ENCODE measurements at regions not wholly inside any gene's neighbourhood (a gene's known extent, or its start where the extent isn't known, plus 50 kb on each side); places are given as distances from the start of the nearest gene placed in this dataset.

- no peak overlapping the region for H3K27ac ChIP-seq
- H3K4me1 ChIP-seq = peaks cover 0 to 7% (median 0%) of the 10 kb centered on the region in 4 donors
- 73 to 88% methylated on average over 3 of the region's 3 CpGs for WGBS, 2 donors
- no peaks in the 10 kb centered on the region for H3K36me3 ChIP-seq
- DNase-seq (ENCODE audit: low spot score in 2 of 2) = no peak
- TF ChIP-seq, protein P1, sequence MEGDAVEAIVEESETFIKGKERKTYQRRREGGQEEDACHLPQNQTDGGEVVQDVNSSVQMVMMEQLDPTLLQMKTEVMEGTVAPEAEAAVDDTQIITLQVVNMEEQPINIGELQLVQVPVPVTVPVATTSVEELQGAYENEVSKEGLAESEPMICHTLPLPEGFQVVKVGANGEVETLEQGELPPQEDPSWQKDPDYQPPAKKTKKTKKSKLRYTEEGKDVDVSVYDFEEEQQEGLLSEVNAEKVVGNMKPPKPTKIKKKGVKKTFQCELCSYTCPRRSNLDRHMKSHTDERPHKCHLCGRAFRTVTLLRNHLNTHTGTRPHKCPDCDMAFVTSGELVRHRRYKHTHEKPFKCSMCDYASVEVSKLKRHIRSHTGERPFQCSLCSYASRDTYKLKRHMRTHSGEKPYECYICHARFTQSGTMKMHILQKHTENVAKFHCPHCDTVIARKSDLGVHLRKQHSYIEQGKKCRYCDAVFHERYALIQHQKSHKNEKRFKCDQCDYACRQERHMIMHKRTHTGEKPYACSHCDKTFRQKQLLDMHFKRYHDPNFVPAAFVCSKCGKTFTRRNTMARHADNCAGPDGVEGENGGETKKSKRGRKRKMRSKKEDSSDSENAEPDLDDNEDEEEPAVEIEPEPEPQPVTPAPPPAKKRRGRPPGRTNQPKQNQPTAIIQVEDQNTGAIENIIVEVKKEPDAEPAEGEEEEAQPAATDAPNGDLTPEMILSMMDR (IDR thresholded peaks at IDR 0.05) = no peak
- no peak for TF ChIP-seq POLR2A (IDR thresholded peaks at IDR 0.05)
- no peak for TF ChIP-seq EP300 (IDR thresholded peaks at IDR 0.05)
- H3K4me3 ChIP-seq = no peak overlapping the region
- H3K9me3 ChIP-seq = no peaks in the 10 kb centered on the region
- no peaks in the 10 kb centered on the region for H3K27me3 ChIP-seq
Observed at GRCh38 chrX:39981946-39982345, 115.8 kb downstream of the BCOR start.

DNA sequence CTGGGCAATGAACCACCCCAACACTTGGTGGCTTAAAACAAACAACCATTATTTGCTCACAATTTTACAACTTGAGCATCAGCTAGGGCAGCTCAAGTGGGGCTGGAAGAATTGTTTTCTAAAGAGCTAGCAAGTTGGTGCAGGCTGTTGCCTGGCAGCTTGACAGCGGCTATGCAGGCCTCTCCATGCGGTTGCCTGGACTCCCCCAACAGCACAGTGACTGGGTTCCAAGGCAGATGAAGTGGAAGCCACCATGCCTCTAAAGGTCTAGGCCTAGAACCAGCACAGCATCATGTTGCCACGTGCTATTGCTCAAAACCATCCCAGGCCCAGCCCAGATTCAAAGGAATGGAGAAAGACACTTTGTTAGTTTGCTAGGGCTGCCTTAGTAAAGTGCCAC lies 114.8 kb downstream of the BCOR start:
- WGBS, 2 donors = 73 to 88% methylated on average over 1 to 3 of the region's 3 CpGs
- Histone ChIP-seq H3K36me3 (no peaks in the 10 kb centered on the region), H3K27me3 (no peaks in the 10 kb centered on the region), H3K4me1 (peaks cover 0 to 7% (median 0%) of the 10 kb centered on the region in 4 donors), H3K4me3 (no peak overlapping the region), H3K27ac (no peak overlapping the region), H3K9me3 (no peaks in the 10 kb centered on the region)
- TF ChIP-seq POLR2A (IDR thresholded peaks at IDR 0.05) (no peak), EP300 (IDR thresholded peaks at IDR 0.05) (no peak)
- TF ChIP-seq, protein P1 (IDR thresholded peaks at IDR 0.05) = no peak
- DNase-seq (ENCODE audit: low spot score in 2 of 2) = no peak

GRCh38 chrX:39983715-39984114 lies 114.0 kb downstream of the BCOR start:
- 73 to 75% methylated on average over 5 of the region's 5 CpGs for WGBS, 2 donors
- peaks cover 0 to 7% (median 0%) of the 10 kb centered on the region in 4 donors for H3K4me1 ChIP-seq
- no peak for DNase-seq (ENCODE audit: low spot score in 2 of 2)
- no peaks in the 10 kb centered on the region for H3K36me3 ChIP-seq
- H3K27me3 ChIP-seq = no peaks in the 10 kb centered on the region
- no peak overlapping the region for H3K27ac ChIP-seq
- TF ChIP-seq, protein P1 (IDR thresholded peaks at IDR 0.05) = no peak
- no peak for TF ChIP-seq POLR2A (IDR thresholded peaks at IDR 0.05)
- TF ChIP-seq EP300 (IDR thresholded peaks at IDR 0.05) = no peak
- no peak overlapping the region for H3K4me3 ChIP-seq
- H3K9me3 ChIP-seq = no peaks in the 10 kb centered on the region

- Histone ChIP-seq H3K4me1 (peaks cover 0 to 7% (median 0%) of the 10 kb centered on the region in 4 donors), H3K36me3 (no peaks in the 10 kb centered on the region), H3K9me3 (no peaks in the 10 kb centered on the region), H3K27me3 (no peaks in the 10 kb centered on the region), H3K4me3 (no peak overlapping the region), H3K27ac (no peak overlapping the region)
- DNase-seq (ENCODE audit: low spot score in 2 of 2) = no peak
- 70 to 78% methylated on average over 5 to 14 of the region's 14 CpGs for WGBS, 2 donors
- TF ChIP-seq POLR2A (IDR thresholded peaks at IDR 0.05) = no peak
- TF ChIP-seq EP300 (IDR thresholded peaks at IDR 0.05) = no peak
- TF ChIP-seq, protein P1 (IDR thresholded peaks at IDR 0.05) = no peak
Observed at GRCh38 chrX:39984191-39984956, 113.4 kb downstream of the BCOR start.

GRCh38 chrX:39985071-39985470 lies 112.7 kb downstream of the BCOR start:
- peaks cover 0 to 7% (median 0%) of the 10 kb centered on the region in 4 donors for H3K4me1 ChIP-seq
- H3K27me3 ChIP-seq = no peaks in the 10 kb centered on the region
- no peak for DNase-seq (ENCODE audit: low spot score in 2 of 2)
- no peaks in the 10 kb centered on the region for H3K9me3 ChIP-seq
- H3K27ac ChIP-seq = no peak overlapping the region
- H3K4me3 ChIP-seq = no peak overlapping the region
- TF ChIP-seq, protein P1 (IDR thresholded peaks at IDR 0.05) = no peak
- TF ChIP-seq POLR2A (IDR thresholded peaks at IDR 0.05) = no peak
- 85 to 95% methylated on average over 9 of the region's 9 CpGs for WGBS, 2 donors
- no peaks in the 10 kb centered on the region for H3K36me3 ChIP-seq
